HS-27A (cell line): ENCODE measurements at regions not wholly inside any gene's neighbourhood (a gene's known extent, or its start where the extent isn't known, plus 50 kb on each side); places are given as distances from the start of the nearest gene placed in this dataset.

ENCODE experiments used
- DNase-seq: peaks from one replicate; pipeline ENCODE4 v3.0.0-alpha.2; 2012; ENCODE audit warnings: low read depth, missing footprints

DNA sequence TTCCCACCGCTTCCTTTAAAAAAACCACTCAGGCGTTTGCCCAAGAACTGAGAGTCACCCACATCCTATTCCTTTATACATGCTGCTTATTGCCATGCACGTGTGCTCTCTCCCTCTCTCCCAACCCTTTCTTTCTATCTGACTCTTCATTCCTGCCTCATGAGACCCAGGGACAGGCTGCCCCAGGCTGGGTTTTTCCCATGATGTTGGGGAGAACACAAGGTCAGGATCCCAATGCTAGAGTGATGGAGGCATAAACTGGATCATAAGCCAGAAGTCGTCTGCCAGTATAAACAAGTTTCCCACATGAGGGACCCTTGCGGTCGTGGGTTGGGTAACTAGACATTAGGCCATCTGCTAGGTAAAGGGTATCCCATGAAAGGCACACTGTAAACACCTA lies 64.9 kb downstream of the CD2 start:
- DNase-seq = no peak

DNA sequence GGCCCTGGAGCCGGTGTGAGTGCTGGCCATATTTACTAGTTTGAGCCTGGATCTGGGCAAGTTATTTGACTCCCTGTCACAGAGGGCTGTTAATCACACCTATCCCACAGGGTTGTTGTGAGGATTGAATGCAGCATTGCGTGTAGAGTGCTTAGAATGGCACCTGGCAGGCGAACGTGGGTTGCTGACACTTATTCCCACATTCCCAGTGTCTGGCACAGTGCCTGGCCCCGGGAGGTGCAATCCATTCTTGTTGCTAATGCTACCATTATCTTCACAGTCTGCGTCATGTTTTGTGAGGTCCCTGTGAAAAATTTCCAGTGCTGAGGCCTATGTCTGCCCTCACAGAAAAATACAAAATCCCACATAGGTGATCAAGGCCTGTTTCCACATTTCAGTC lies 66.1 kb downstream of the CD2 start:
- DNase-seq = peak; percentile 42

GRCh38 chr1:116821763-116822162 lies 67.5 kb downstream of the CD2 start:
- DNase-seq = no peak

DNA sequence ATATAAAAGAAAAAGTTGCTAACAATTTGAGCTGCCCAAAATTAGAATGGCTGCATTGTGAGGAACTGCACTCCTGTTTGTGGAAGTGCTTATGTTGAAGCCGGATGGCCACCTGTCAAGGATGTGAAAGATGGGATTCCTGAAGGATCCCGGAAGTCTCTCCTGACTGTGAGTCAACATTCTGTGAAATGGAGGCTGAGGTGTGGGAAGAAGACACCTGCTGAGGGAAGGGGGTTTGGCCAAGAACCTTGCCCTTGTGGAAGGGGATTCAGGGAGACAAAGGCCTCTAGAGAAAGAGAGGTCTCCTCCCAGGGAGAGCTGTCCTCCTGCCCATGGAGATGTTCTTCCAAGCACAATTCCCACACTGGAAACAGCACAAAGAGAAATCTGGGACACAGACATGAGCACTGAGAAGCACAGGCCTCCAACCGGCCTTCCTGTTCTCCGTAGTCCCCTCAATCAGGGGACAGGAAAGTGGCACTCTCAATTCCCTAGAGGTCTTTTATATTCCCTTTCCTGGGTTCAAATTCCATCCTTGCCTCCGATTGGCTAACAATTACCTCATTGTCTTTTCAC lies 70.5 kb downstream of the CD2 start:
- DNase-seq = no peak

GRCh38 chr1:116825207-116825719 lies 71.0 kb downstream of the CD2 start:
- DNase-seq = no peak

- DNase-seq = no peak
Observed at GRCh38 chr1:116825720-116826438, 71.6 kb downstream of the CD2 start.

DNA sequence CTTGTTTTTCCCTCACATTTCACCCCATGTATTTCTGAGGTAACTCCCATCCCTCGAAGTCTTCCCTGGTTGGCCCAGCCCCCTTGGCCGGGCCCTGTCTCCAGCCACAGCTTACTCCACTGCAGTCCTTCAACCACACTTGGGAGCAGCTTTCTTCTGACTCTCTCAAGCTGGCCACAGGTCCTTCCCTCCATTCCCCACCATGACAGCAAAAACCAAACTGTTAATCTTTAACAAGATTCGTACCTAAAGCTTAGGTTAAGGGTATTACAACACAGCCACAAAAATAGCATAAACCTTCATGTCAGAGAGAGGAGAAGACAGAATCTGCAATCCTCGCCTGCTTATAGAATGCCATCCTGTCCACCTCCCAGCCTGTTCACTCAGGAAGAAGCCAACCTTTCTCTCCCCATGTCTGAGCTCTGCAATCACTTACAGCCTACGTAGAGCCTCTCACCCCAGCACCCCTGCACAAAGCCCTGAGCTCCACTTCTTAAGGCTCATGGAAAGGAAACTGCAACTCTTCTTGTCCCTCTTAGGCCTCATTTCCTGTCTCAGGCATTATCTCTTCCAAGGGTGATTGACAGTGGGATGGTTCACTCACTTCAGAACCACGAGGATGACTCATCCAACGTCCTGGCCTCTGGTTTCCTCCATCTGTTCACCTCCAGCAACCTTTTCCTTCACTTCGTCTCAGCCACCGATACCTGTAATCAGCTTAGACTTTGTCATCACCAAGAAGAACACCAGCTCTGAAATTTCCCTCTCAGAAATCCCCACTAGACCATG lies 72.8 kb downstream of the CD2 start:
- no peak for DNase-seq

DNA sequence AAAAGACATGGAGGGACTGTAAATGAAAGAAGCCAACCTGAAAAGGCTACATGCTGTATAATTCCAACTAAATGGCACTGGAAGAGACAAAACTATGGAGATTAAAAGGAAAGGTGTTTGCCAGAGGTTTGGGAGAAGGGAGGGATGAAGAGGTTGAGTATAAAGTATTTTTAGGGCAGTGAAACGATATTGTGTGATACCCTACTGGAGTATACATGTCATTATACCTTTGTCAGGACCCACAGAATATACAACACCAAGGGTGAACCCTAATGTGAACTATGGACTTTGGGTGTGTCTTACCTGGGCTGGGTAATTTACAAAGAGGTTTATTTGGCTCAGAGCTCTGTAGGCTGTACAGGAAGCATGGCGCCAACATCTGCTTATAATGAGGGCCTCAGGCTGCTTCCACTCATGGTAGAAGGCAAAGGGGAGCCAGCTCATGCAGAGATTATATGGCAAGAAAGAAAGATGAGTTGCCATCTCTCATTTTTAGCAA lies 73.4 kb downstream of the CD2 start:
- DNase-seq = no peak

DNA sequence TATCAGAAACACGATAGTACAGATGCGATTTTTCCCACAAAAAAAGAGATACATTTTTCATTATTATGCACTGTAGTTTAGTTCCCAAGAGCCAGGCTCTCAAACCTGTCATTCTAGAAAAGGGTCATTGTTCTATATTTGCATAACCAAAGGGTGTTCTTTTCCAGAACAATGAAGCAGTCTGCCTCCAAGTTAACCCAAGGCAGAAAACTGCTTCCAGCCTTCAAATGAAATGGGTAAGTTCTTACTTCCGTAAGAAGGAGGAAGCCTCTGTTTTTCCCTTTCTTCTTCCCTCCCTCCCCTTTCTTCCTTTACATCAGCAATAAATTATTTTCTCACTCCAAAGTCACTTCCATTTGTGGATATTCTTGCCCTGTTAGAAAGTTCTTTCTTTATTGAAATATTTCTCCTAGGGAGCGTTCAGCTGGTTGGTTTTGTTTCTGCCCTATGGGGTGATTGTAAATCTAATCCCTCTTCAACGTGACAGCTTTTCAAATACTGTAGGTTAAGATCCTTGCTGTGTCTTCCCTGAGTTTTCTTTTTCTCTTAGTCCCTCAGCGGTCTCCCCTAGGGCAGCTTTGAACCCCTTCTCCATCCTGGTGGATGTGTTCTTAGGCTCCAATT lies 77.3 kb upstream of the PTGFRN start:
- no peak for DNase-seq

DNA sequence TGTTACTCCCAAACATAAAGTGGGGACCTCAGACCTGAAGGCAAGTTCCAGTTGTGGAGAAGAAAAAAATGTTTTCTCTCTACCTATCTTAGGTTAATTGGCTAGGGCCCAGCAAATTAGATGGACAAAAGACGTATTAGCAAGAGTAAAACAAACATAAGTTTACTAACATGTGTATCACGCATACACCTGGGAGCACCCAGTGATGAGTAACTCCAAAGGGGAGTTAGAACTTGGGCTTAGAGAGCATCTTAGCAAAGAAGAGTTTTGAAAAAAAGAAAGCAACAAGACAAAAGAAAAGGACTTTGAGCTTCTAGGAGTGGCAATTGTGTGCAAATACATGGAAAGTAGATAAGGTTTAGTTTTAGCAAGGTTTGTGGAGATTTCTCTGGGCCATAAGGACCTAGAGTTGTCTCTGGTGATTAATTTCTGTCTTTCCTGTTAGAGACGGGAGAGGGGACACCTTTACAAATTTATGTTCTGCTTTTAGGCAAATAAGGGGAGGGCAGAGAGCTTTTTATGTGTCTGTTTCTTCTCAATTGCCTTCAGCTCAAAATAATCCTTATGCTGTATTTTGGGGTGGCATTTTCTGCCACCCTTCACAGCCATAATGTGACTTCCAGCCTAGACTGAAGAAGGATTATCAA lies 76.7 kb upstream of the PTGFRN start:
- no peak for DNase-seq

GRCh38 chr1:116833718-116834117 lies 76.0 kb upstream of the PTGFRN start:
- DNase-seq = no peak

GRCh38 chr1:116834595-116834994 lies 75.1 kb upstream of the PTGFRN start:
- no peak for DNase-seq

DNA sequence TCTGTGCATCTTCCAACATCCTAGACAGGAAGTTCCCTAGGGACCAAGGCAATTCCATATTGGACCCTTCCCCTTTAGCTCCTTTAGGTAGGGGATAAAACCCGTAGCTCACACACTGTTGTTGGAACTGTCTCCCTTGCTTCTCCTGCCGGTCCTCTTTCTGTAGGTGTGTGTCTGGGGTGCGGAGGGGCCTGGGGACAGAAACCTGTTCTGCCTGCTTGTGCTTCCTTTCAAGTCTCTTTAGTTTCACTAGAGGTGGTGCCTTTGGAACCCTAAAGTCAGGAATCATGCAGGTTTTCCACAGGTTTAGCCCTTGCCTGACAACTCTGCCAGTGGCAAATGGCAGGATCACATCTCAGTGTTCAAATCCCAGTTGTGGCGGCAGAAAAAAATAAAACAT lies 74.6 kb upstream of the PTGFRN start:
- no peak for DNase-seq

- no peak for DNase-seq
Observed at GRCh38 chr1:116836099-116836498, 73.6 kb upstream of the PTGFRN start.

GRCh38 chr1:116841569-116842344 lies 68.0 kb upstream of the PTGFRN start:
- no peak for DNase-seq

GRCh38 chr1:116842654-116843053 lies 67.1 kb upstream of the PTGFRN start:
- DNase-seq = no peak

DNA sequence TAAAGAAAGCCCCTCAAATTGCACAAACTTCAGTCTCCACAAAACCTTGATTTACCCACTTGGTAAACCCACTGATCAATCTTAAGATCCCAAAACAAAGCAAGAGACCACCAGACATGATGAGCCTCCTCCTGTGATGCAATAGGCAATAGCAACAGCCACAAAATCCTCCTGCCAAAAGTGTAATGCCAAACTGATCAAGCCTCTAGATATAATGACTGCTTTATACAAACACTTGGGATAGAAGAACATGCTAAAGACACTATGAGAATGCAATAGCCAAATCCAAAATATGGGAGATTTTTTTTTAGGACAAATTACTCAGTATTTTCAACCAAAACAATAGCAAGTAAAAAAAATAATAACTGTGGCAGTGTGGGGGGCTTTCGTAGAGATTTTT lies 64.9 kb upstream of the PTGFRN start:
- no peak for DNase-seq

GRCh38 chr1:116847190-116847589 lies 62.5 kb upstream of the PTGFRN start:
- no peak for DNase-seq

DNA sequence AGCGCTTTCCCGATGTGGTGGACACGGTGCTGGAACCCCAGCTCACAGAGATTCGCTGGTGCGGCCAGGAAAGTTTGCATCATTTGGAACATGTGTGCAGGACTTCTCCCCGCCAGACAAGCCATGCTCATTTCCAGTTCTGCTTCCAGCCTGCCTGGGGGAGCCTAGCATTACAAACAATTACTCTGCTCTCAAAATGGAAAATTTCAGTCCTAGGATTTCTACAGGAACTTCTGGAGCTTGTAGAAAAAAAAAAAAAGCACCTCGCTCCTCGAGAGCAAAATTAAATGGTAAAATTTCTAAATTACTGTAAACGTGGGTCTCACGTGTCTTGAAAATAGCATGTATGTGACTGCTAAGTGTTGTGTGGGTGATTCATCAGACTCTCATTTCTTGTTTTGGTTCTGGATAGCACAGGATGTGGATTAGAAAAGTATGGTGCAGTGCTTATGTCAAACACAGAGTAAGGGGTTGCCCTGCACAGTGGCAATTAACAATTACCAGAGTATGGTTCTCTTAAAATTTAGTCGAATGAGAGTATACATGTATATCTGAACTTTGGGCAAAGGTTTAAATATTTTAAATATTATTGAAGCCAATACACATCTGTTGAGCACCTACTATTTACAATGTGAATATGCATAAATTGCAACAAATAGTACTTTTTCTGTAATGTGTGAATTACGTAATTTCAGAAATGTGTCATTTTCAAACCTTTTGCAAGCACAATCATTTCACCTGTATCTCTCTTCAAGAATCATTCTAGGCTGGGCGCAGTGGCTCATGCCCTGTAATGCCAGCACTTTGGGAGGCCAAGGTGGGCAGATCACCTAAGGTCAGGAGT lies 61.8 kb upstream of the PTGFRN start:
- no peak for DNase-seq

DNA sequence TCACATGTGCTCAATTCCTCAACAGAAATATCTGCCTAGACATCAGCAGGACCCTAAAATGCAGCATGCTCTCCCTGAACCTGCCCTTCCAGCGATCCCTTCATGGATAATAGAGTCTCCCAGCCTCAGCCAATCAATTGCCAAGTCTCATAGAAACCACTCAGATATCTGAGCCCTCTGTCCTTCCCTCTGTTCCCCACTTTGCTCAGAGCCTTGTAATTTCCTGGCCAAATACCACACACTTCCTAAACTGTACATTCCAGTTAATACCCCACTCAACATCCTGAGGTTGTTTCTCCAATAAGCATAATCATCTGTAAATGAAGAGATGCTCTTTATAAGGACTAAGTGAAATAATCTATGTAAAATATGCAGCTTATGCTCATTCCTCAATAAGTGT lies 59.3 kb upstream of the PTGFRN start:
- no peak for DNase-seq
